Tibial nerve (tissue), 4 donors: ENCODE measurements at regions not wholly inside any gene's neighbourhood (a gene's known extent, or its start where the extent isn't known, plus 50 kb on each side); places are given as distances from the start of the nearest gene placed in this dataset.

ENCODE experiments used
- DNase-seq, 2 donors: peaks; one replicate each; pipeline ENCODE4 v3.0.0-alpha.2; 2019; ENCODE audit warnings: low spot score in 2 of 2
- H3K27ac ChIP-seq, 4 donors: fragments of 200-600 bp; sonication (generic) in 3 of 4; one replicate each; pipeline ENCODE4 v1.5.1; 2017 to 2019; ENCODE audit warnings: mild to moderate bottlenecking in 1 of 4
- H3K27me3 ChIP-seq, 2 donors: fragments of 200-600 bp; sonication (generic) in 1 of 2; one replicate each; pipeline versions ENCODE4 v1.5.1 to v1.6.0; 2017 to 2019
- H3K36me3 ChIP-seq, 3 donors: fragments of 200-600 bp; sonication (generic); one replicate each; pipeline ENCODE4 v1.5.1; 2018 to 2019
- H3K4me1 ChIP-seq, 4 donors: fragments of 200-600 bp; sonication (generic) in 3 of 4; one replicate each; pipeline ENCODE4 v1.5.1; 2017 to 2019
- H3K4me3 ChIP-seq, 4 donors: fragments of 200-600 bp; sonication (generic) in 3 of 4; one replicate each; pipeline ENCODE4 v1.5.1; 2017 to 2019; ENCODE audit warnings: mild to moderate bottlenecking in 1 of 4, moderate library complexity in 1 of 4
- H3K9me3 ChIP-seq, 4 donors: fragments of 200-600 bp; sonication (generic) in 3 of 4; one replicate each; pipeline ENCODE4 v1.5.1; 2017 to 2019
- EP300 ChIP-seq, 2 donors: sonication (generic); formaldehyde crosslinking; IDR thresholded peaks; one replicate each; pipeline ENCODE4 v1.6.1; 2017; ENCODE audit warnings: antibody characterized with exemption in 2 of 2, mild to moderate bottlenecking in 1 of 2
- POLR2A ChIP-seq, 2 donors: fragments of 450-650 bp; IDR thresholded peaks; one replicate each; pipeline ENCODE4 v1.6.1; 2017; ENCODE audit warnings: antibody characterized with exemption in 2 of 2, mild to moderate bottlenecking in 2 of 2, moderate library complexity in 2 of 2
- WGBS, 2 donors: methylation state at CpG; one replicate each; pipeline ENCODE4 v1.1.5; 2018; 5-methylcytosine and 5-hydroxymethylcytosine counted together
- TF ChIP-seq, protein P1 (sequence below), 5 experiments: fragments of 200-600 bp in 3 of 5; fragments of 450-650 bp in 2 of 5; sonication (generic) in 3 of 5; IDR thresholded peaks; one replicate each; pipeline ENCODE4 v1.5.1; 2016 to 2019; ENCODE audit warnings: antibody characterized with exemption in 5 of 5, mild to moderate bottlenecking in 3 of 5, moderate library complexity in 2 of 5

DNA sequence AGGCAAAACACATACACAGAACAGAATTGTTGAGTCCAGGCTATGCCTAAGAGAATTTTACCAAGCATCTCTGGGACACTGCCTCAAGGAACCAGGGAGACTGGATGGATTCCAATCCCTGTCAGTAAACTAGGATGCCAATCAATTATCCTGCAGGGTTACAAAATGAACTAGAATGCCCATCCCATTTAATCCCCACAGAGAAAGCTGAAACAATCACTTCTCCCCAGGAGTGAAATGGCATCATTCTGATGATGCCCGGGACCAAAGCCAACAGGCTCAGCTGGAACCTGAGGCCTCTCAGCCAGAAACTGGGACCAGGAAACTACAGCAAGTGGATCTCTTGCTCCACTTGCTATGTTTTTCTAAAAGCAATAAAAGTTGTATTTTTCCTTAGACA is 130.0 kb upstream of the TJP1 start:
- no peak for TF ChIP-seq EP300 (IDR thresholded peaks at IDR 0.05)
- TF ChIP-seq POLR2A (IDR thresholded peaks at IDR 0.05): no peak
- TF ChIP-seq, protein P1, sequence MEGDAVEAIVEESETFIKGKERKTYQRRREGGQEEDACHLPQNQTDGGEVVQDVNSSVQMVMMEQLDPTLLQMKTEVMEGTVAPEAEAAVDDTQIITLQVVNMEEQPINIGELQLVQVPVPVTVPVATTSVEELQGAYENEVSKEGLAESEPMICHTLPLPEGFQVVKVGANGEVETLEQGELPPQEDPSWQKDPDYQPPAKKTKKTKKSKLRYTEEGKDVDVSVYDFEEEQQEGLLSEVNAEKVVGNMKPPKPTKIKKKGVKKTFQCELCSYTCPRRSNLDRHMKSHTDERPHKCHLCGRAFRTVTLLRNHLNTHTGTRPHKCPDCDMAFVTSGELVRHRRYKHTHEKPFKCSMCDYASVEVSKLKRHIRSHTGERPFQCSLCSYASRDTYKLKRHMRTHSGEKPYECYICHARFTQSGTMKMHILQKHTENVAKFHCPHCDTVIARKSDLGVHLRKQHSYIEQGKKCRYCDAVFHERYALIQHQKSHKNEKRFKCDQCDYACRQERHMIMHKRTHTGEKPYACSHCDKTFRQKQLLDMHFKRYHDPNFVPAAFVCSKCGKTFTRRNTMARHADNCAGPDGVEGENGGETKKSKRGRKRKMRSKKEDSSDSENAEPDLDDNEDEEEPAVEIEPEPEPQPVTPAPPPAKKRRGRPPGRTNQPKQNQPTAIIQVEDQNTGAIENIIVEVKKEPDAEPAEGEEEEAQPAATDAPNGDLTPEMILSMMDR (IDR thresholded peaks at IDR 0.05): no peak
- no peak overlapping the region for H3K4me3 ChIP-seq
- H3K36me3 ChIP-seq: no peaks in the 10 kb centered on the region
- WGBS, 2 donors: 48 to 65% methylated on average over 1 of the region's 1 CpG
- no peak for DNase-seq
- H3K27me3 ChIP-seq: no peaks in the 10 kb centered on the region
- no peak overlapping the region for H3K27ac ChIP-seq
- no peaks in the 10 kb centered on the region for H3K9me3 ChIP-seq
- no peaks in the 10 kb centered on the region for H3K4me1 ChIP-seq

DNA sequence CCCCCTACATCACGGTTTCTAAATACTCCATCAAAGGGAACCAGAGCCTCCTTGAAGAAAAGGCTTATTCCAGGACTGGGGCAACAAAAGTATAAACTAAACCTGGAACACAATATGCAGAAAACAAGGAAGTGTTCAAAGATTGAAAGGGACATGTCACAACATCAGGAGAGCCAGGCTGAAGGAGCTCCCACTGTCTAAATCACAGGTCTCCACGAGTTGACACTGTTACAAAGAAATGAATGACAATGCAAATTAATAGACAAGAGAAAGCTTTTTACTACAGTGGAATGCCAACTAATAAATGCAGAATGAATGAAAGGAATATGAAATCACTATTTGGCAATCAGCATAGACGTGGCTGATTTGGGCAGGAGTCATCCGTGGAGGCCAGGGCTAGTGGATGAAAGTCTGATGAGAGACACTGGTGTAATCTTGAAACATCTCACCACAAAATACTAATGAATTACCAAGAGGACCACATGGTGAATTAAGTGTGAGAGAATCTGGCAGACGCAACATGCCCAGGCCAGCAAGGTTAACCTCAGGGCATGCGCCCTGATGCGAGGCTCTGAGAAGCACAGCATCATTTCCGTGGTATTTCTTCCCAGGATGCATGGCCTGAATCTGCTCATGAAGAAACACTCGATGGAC is 123.8 kb upstream of the TJP1 start:
- TF ChIP-seq, protein P1 (IDR thresholded peaks at IDR 0.05): no peak
- TF ChIP-seq POLR2A (IDR thresholded peaks at IDR 0.05) (no peak), EP300 (IDR thresholded peaks at IDR 0.05) (no peak)
- Histone ChIP-seq H3K27ac (peak overlapping the region in 2 of 4 donors; percentile 25 to 46), H3K27me3 (no peaks in the 10 kb centered on the region), H3K4me1 (peaks cover 0 to 15% (median 0%) of the 10 kb centered on the region in 4 donors), H3K36me3 (no peaks in the 10 kb centered on the region), H3K9me3 (no peaks in the 10 kb centered on the region), H3K4me3 (no peak overlapping the region)
- no peak for DNase-seq
- WGBS, 2 donors: 53 to 56% methylated on average over 9 of the region's 9 CpGs

DNA sequence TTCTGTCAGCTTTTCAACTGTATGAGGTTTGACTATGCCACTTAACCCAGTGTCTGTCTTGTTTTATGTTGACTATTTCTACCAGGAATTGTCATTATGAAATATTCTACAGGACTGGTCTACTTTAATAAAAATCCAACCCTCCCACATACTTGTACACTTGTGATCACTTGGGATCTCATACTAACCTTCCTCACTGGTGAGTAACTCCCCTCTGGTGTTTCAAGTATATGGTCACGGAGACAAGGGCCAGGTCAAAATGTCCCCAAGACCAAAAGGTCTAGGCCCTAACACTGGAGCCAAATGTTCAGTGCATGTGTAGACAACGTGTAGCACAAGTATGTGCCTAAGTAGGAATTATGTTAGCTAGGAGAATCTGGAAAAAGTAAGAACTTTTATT is 122.7 kb upstream of the TJP1 start:
- Histone ChIP-seq H3K9me3 (no peaks in the 10 kb centered on the region), H3K4me3 (no peak overlapping the region), H3K4me1 (peaks cover 0 to 15% (median 0%) of the 10 kb centered on the region in 4 donors), H3K36me3 (no peaks in the 10 kb centered on the region), H3K27me3 (no peaks in the 10 kb centered on the region), H3K27ac (no peak overlapping the region)
- TF ChIP-seq EP300 (IDR thresholded peaks at IDR 0.05) (no peak), POLR2A (IDR thresholded peaks at IDR 0.05) (no peak)
- TF ChIP-seq, protein P1 (IDR thresholded peaks at IDR 0.05): no peak
- DNase-seq: no peak
- WGBS, 2 donors: 66 to 72% methylated on average over 2 of the region's 2 CpGs

DNA sequence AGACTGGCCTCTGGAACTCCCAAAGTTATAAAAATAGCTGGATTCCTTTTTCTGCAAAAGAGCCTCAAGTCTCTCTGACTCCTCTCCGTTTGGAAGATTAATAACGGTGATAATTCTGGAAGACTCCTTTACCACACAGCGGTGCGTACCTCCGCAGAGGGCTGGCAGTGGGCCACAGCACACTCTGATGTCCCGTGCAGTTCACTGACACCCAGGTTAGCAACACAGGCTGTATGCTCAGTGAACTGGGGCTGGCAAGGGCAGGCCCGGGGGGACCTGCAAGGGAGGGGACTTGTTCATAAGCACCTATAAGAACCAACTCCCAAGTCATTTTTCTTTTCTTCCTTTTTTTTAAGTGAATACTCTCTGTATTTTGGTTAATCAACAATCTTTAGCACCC is 120.3 kb upstream of the TJP1 start:
- Histone ChIP-seq H3K9me3 (no peaks in the 10 kb centered on the region), H3K36me3 (no peaks in the 10 kb centered on the region), H3K27ac (no peak overlapping the region), H3K27me3 (no peaks in the 10 kb centered on the region), H3K4me3 (no peak overlapping the region), H3K4me1 (peaks cover 0 to 15% (median 0%) of the 10 kb centered on the region in 4 donors)
- 74 to 79% methylated on average over 7 of the region's 7 CpGs for WGBS, 2 donors
- no peak for DNase-seq
- no peak for TF ChIP-seq POLR2A (IDR thresholded peaks at IDR 0.05)
- TF ChIP-seq EP300 (IDR thresholded peaks at IDR 0.05): no peak
- TF ChIP-seq, protein P1 (IDR thresholded peaks at IDR 0.05): no peak

DNA sequence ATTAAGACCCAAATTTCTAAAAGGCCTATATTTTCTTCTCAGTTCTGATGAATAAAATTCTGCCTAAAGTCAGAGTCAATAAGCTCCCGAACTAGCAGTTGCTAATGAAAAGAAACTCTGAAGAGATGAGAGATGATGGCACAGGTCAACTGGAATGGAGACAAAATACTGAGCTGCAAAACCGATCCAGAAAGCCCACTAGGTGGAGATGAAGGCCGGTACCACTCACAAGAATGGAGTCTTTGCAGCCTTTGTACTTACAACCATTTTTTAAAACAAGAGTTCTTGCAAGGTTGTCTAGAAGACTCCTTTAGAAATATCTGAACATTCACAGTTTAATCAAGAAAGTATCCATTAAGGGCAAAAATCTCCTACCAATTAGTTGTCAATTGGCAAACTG is 119.9 kb upstream of the TJP1 start:
- no peaks in the 10 kb centered on the region for H3K9me3 ChIP-seq
- 22 to 30% methylated on average over 3 of the region's 3 CpGs for WGBS, 2 donors
- H3K36me3 ChIP-seq: no peaks in the 10 kb centered on the region
- peaks cover 0 to 15% (median 0%) of the 10 kb centered on the region in 4 donors for H3K4me1 ChIP-seq
- H3K4me3 ChIP-seq: no peak overlapping the region
- no peak for DNase-seq
- no peaks in the 10 kb centered on the region for H3K27me3 ChIP-seq
- TF ChIP-seq, protein P1 (IDR thresholded peaks at IDR 0.05): peak in 3 of 5 experiments; percentile 28 to 38 (median 37)
- no peak for TF ChIP-seq EP300 (IDR thresholded peaks at IDR 0.05)
- H3K27ac ChIP-seq: no peak overlapping the region
